ENCODE measurements at regions not wholly inside any gene's neighbourhood (a gene's known extent, or its start where the extent isn't known, plus 50 kb on each side); places are given as distances from the start of the nearest gene placed in this dataset.
A peak's percentile ranks its signal among the peaks of the same experiment; 100 is the strongest.

DNA sequence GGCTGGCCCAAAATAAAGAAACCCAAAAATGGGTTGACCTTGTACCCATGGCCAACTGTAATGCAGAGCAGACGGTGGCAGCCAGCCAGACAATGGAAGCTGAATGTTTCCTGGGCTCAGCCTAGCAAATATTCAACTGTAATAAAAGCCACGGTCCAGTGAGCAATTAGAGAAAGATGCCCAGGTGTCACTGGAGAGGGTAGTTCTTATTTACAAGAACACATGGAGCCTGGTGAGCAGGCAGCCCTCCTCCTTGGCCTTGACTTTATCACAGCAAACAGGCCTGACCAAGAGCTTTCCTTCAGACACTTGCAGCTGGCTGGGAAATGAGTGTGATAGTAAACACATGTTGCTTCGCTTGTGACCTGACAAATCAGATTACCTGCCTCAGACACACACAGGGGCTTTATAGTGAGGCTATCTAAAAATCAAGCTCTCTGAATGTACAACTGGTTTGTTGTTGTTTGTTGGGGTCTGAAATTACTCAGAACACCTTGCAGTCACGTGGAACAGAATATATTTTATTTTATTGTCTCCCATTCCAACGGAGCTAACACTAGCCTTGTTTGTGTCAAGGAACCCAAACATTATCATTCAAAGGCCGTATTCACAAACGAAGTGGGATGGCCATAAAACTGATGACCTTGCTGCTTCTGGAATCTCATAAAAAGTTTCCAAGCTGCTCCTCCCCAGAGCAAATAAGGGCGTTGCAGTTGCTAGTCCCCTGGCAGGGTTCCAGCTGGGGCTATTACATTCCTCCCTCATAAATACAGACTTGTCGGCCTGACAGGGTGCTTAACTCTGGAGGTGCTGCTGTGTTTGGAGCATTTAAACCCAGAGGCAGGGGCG lies 161.1 kb downstream of the BBOX1 start (continued):
- TF ChIP-seq, protein P1, sequence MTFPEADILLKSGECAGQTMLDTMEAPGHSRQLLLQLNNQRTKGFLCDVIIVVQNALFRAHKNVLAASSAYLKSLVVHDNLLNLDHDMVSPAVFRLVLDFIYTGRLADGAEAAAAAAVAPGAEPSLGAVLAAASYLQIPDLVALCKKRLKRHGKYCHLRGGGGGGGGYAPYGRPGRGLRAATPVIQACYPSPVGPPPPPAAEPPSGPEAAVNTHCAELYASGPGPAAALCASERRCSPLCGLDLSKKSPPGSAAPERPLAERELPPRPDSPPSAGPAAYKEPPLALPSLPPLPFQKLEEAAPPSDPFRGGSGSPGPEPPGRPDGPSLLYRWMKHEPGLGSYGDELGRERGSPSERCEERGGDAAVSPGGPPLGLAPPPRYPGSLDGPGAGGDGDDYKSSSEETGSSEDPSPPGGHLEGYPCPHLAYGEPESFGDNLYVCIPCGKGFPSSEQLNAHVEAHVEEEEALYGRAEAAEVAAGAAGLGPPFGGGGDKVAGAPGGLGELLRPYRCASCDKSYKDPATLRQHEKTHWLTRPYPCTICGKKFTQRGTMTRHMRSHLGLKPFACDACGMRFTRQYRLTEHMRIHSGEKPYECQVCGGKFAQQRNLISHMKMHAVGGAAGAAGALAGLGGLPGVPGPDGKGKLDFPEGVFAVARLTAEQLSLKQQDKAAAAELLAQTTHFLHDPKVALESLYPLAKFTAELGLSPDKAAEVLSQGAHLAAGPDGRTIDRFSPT (tag by site-specific recombination; IDR thresholded peaks at IDR 0.05) = 0 out of 2 replicates have a peak, but pooled peaks have one; percentile 14
- TF ChIP-seq, protein P2, sequence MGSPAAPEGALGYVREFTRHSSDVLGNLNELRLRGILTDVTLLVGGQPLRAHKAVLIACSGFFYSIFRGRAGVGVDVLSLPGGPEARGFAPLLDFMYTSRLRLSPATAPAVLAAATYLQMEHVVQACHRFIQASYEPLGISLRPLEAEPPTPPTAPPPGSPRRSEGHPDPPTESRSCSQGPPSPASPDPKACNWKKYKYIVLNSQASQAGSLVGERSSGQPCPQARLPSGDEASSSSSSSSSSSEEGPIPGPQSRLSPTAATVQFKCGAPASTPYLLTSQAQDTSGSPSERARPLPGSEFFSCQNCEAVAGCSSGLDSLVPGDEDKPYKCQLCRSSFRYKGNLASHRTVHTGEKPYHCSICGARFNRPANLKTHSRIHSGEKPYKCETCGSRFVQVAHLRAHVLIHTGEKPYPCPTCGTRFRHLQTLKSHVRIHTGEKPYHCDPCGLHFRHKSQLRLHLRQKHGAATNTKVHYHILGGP (tag by site-specific recombination; IDR thresholded peaks at IDR 0.05) = no peak
- TF ChIP-seq ZNF311 (tag by site-specific recombination; IDR thresholded peaks at IDR 0.05; ENCODE audit: borderline replicate concordance) (no peak), PRDM1 (tag by site-specific recombination; IDR thresholded peaks at IDR 0.05) (no peak), ZNF544 (tag by site-specific recombination; IDR thresholded peaks at IDR 0.05) (no peak), ZNF664 (tag by site-specific recombination; IDR thresholded peaks at IDR 0.05) (no peak), ZNF658 (tag by site-specific recombination; IDR thresholded peaks at IDR 0.05) (no peak), ZNF48 (tag by site-specific recombination; IDR thresholded peaks at IDR 0.05) (no peak), ZNF2 (tag by site-specific recombination; IDR thresholded peaks at IDR 0.05) (0 out of 2 replicates have a peak, but pooled peaks have one; percentile 6), OSR2 (tag by site-specific recombination; IDR thresholded peaks at IDR 0.05) (peak; percentile 95)
- TF ChIP-seq, protein P3, sequence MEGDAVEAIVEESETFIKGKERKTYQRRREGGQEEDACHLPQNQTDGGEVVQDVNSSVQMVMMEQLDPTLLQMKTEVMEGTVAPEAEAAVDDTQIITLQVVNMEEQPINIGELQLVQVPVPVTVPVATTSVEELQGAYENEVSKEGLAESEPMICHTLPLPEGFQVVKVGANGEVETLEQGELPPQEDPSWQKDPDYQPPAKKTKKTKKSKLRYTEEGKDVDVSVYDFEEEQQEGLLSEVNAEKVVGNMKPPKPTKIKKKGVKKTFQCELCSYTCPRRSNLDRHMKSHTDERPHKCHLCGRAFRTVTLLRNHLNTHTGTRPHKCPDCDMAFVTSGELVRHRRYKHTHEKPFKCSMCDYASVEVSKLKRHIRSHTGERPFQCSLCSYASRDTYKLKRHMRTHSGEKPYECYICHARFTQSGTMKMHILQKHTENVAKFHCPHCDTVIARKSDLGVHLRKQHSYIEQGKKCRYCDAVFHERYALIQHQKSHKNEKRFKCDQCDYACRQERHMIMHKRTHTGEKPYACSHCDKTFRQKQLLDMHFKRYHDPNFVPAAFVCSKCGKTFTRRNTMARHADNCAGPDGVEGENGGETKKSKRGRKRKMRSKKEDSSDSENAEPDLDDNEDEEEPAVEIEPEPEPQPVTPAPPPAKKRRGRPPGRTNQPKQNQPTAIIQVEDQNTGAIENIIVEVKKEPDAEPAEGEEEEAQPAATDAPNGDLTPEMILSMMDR (tag by site-specific recombination; IDR thresholded peaks at IDR 0.05) = no peak
- TF ChIP-seq, protein P4, sequence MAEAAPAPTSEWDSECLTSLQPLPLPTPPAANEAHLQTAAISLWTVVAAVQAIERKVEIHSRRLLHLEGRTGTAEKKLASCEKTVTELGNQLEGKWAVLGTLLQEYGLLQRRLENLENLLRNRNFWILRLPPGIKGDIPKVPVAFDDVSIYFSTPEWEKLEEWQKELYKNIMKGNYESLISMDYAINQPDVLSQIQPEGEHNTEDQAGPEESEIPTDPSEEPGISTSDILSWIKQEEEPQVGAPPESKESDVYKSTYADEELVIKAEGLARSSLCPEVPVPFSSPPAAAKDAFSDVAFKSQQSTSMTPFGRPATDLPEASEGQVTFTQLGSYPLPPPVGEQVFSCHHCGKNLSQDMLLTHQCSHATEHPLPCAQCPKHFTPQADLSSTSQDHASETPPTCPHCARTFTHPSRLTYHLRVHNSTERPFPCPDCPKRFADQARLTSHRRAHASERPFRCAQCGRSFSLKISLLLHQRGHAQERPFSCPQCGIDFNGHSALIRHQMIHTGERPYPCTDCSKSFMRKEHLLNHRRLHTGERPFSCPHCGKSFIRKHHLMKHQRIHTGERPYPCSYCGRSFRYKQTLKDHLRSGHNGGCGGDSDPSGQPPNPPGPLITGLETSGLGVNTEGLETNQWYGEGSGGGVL (tag by site-specific recombination; IDR thresholded peaks at IDR 0.05) = 0 out of 2 replicates have a peak, but pooled peaks have one; percentile 10
- TF ChIP-seq, protein P5, sequence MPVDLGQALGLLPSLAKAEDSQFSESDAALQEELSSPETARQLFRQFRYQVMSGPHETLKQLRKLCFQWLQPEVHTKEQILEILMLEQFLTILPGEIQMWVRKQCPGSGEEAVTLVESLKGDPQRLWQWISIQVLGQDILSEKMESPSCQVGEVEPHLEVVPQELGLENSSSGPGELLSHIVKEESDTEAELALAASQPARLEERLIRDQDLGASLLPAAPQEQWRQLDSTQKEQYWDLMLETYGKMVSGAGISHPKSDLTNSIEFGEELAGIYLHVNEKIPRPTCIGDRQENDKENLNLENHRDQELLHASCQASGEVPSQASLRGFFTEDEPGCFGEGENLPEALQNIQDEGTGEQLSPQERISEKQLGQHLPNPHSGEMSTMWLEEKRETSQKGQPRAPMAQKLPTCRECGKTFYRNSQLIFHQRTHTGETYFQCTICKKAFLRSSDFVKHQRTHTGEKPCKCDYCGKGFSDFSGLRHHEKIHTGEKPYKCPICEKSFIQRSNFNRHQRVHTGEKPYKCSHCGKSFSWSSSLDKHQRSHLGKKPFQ (tag by site-specific recombination; IDR thresholded peaks at IDR 0.05) = peak; percentile 52
- TF ChIP-seq, protein P6, sequence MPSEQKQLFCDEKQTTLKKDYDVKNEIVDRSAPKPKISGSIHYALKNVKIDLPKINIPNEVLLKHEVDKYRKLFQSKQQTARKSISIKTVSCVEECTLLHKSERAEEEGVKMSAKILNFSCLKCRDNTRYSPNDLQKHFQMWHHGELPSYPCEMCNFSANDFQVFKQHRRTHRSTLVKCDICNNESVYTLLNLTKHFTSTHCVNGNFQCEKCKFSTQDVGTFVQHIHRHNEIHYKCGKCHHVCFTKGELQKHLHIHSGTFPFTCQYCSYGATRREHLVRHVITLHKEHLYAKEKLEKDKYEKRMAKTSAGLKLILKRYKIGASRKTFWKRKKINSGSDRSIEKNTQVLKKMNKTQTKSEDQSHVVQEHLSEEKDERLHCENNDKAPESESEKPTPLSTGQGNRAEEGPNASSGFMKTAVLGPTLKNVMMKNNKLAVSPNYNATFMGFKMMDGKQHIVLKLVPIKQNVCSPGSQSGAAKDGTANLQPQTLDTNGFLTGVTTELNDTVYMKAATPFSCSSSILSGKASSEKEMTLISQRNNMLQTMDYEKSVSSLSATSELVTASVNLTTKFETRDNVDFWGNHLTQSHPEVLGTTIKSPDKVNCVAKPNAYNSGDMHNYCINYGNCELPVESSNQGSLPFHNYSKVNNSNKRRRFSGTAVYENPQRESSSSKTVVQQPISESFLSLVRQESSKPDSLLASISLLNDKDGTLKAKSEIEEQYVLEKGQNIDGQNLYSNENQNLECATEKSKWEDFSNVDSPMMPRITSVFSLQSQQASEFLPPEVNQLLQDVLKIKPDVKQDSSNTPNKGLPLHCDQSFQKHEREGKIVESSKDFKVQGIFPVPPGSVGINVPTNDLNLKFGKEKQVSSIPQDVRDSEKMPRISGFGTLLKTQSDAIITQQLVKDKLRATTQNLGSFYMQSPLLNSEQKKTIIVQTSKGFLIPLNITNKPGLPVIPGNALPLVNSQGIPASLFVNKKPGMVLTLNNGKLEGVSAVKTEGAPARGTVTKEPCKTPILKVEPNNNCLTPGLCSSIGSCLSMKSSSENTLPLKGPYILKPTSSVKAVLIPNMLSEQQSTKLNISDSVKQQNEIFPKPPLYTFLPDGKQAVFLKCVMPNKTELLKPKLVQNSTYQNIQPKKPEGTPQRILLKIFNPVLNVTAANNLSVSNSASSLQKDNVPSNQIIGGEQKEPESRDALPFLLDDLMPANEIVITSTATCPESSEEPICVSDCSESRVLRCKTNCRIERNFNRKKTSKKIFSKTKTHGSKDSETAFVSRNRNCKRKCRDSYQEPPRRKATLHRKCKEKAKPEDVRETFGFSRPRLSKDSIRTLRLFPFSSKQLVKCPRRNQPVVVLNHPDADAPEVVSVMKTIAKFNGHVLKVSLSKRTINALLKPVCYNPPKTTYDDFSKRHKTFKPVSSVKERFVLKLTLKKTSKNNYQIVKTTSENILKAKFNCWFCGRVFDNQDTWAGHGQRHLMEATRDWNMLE (tag by site-specific recombination; conservative IDR thresholded peaks at IDR 0.05; ENCODE audit: low read depth) = 0 out of 2 replicates have a peak, but pooled peaks have one; percentile 15
- TF ChIP-seq, protein P7, sequence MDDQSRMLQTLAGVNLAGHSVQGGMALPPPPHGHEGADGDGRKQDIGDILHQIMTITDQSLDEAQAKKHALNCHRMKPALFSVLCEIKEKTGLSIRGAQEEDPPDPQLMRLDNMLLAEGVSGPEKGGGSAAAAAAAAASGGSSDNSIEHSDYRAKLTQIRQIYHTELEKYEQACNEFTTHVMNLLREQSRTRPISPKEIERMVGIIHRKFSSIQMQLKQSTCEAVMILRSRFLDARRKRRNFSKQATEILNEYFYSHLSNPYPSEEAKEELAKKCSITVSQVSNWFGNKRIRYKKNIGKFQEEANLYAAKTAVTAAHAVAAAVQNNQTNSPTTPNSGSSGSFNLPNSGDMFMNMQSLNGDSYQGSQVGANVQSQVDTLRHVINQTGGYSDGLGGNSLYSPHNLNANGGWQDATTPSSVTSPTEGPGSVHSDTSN (CRISPR knock-in tag; IDR thresholded peaks at IDR 0.05) = no peak
- TF ChIP-seq, protein P8, sequence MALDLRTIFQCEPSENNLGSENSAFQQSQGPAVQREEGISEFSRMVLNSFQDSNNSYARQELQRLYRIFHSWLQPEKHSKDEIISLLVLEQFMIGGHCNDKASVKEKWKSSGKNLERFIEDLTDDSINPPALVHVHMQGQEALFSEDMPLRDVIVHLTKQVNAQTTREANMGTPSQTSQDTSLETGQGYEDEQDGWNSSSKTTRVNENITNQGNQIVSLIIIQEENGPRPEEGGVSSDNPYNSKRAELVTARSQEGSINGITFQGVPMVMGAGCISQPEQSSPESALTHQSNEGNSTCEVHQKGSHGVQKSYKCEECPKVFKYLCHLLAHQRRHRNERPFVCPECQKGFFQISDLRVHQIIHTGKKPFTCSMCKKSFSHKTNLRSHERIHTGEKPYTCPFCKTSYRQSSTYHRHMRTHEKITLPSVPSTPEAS (tag by site-specific recombination; IDR thresholded peaks at IDR 0.05) = no peak
- TF ChIP-seq, protein P9, sequence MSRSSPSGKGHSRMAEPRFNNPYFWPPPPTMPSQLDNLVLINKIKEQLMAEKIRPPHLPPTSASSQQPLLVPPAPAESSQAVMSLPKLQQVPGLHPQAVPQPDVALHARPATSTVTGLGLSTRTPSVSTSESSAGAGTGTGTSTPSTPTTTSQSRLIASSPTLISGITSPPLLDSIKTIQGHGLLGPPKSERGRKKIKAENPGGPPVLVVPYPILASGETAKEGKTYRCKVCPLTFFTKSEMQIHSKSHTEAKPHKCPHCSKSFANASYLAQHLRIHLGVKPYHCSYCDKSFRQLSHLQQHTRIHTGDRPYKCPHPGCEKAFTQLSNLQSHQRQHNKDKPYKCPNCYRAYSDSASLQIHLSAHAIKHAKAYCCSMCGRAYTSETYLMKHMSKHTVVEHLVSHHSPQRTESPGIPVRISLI (tag by site-specific recombination; IDR thresholded peaks at IDR 0.05) = no peak
- TF ChIP-seq, protein P10, sequence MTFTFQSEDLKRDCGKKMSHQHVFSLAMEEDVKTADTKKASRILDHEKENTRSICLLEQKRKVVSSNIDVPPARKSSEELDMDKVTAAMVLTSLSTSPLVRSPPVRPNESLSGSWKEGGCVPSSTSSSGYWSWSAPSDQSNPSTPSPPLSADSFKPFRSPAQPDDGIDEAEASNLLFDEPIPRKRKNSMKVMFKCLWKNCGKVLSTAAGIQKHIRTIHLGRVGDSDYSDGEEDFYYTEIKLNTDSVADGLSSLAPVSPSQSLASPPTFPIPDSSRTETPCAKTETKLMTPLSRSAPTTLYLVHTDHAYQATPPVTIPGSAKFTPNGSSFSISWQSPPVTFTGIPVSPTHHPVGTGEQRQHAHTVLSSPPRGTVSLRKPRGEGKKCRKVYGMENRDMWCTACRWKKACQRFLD (tag by site-specific recombination; IDR thresholded peaks at IDR 0.05) = no peak
